ENCODE measurements at regions not wholly inside any gene's neighbourhood (a gene's known extent, or its start where the extent isn't known, plus 50 kb on each side); places are given as distances from the start of the nearest gene placed in this dataset.

- H2AFZ ChIP-seq (ENCODE audit: low read depth, low read length, poor library complexity, severe bottlenecking) = no peak overlapping the region
- H3K9ac ChIP-seq (ENCODE audit: low read length) = no peak overlapping the region
- no peak overlapping the region for H3K4me3 ChIP-seq (replicated peaks in 1 of 2; ENCODE audit: low read depth in 1 of 2, low read length in 2 of 2)
- no peaks in the 10 kb centered on the region for H3K9me3 ChIP-seq (ENCODE audit: control insufficient read depth in 1 of 2, insufficient read depth in 1 of 2, low read depth in 1 of 2, low read length in 2 of 2)
- BruUV-seq (replicated peaks) = no TSS peak
- ATAC-seq (no peak), DNase-seq (ENCODE audit: low read depth, low spot score) (no peak)
- no peak overlapping the region for H3K4me2 ChIP-seq (ENCODE audit: low read length)
- intact Hi-C loops (cut with micrococcal nuclease) = no loop called here
- H4K20me1 ChIP-seq (ENCODE audit: insufficient read depth) = no peaks in the 10 kb centered on the region
- no peaks in the 10 kb centered on the region for H3K9me2 ChIP-seq (ENCODE audit: insufficient read depth)
- TF ChIP-seq ZNF274 (IDR thresholded peaks at IDR 0.05; ENCODE audit: low read depth, low read length) (no peak), EZH2phosphoT487 (IDR thresholded peaks at IDR 0.05; ENCODE audit: borderline replicate concordance) (no peak)
- H3K79me2 ChIP-seq (ENCODE audit: insufficient read depth, low read length) = no peaks in the 10 kb centered on the region
- ChIA-PET CTCF (no interaction called here), RAD21 (ENCODE audit: low non-redundant PET in 1 of 2, low total read pairs in 2 of 2, uncharacterized antibody in 2 of 2, unreplicated experiment in 2 of 2) (no interaction called here), POLR2A (no interaction called here)
- no peaks in the 10 kb centered on the region for H3K4me1 ChIP-seq (ENCODE audit: control insufficient read depth in 1 of 2, insufficient read depth in 2 of 2, low read length in 2 of 2)
- H3K27ac ChIP-seq (ENCODE audit: low read depth, low read length) = no peak overlapping the region
- no peaks in the 10 kb centered on the region for H3K36me3 ChIP-seq (ENCODE audit: control insufficient read depth in 1 of 2, insufficient read depth in 2 of 2, low read length in 2 of 2)
- H3K27me3 ChIP-seq (ENCODE audit: insufficient read depth, low read length) = no peaks in the 10 kb centered on the region
These were observed 839.6 kb upstream of the ZEB2 start for GRCh38 chr2:145359561-145359960.

DNA sequence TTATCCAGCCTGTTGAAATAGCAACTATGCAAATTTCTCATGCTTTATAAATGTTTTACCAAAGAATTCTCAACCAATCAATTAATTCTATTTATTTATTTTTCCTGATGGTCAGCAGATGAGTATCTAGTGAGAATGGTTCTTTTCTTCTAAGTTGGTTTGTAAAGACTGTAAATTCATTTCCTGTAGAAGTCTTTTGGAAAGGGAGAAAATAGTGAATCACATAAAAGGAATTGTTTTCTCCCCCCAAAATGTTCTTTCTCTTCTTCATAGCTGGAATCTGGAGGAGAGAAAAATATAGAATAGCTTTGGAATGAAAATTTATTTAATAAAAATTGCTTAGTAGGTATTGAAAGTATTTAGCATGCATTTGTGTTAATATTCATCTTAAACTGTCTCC, 836.1 kb upstream of the ZEB2 start:
- no TSS peak for BruUV-seq (replicated peaks)
- H4K20me1 ChIP-seq (ENCODE audit: insufficient read depth) = no peaks in the 10 kb centered on the region
- H3K9me2 ChIP-seq (ENCODE audit: insufficient read depth) = no peaks in the 10 kb centered on the region
- intact Hi-C loops (cut with micrococcal nuclease) = no loop called here
- no peaks in the 10 kb centered on the region for H3K27me3 ChIP-seq (ENCODE audit: insufficient read depth, low read length)
- H3K4me3 ChIP-seq (replicated peaks in 1 of 2; ENCODE audit: low read depth in 1 of 2, low read length in 2 of 2) = no peak overlapping the region
- H3K4me1 ChIP-seq (ENCODE audit: control insufficient read depth in 1 of 2, insufficient read depth in 2 of 2, low read length in 2 of 2) = no peaks in the 10 kb centered on the region
- ATAC-seq (no peak), DNase-seq (ENCODE audit: low read depth, low spot score) (no peak)
- CTCF ChIA-PET = no interaction called here
- TF ChIP-seq ZNF274 (IDR thresholded peaks at IDR 0.05; ENCODE audit: low read depth, low read length) = no peak
- no peak for TF ChIP-seq TCF7L2 (IDR thresholded peaks at IDR 0.05; ENCODE audit: borderline replicate concordance, extremely low read depth, insufficient read depth, insufficient read length)
- TF ChIP-seq ELF1 (IDR thresholded peaks at IDR 0.05; ENCODE audit: borderline replicate concordance, low read depth) = no peak
- no peak for TF ChIP-seq CBX3 (IDR thresholded peaks at IDR 0.05; ENCODE audit: low read depth)
- no peak for TF ChIP-seq JUND (IDR thresholded peaks at IDR 0.05)
- no peak for TF ChIP-seq YY1 (IDR thresholded peaks at IDR 0.05; ENCODE audit: extremely low read depth, insufficient replicate concordance, low read depth, low read length)
- no peak for TF ChIP-seq EGR1 (IDR thresholded peaks at IDR 0.05; ENCODE audit: low read depth)
- no peak for TF ChIP-seq SIN3A (IDR thresholded peaks at IDR 0.05; ENCODE audit: low read depth)
- TF ChIP-seq RAD21 (IDR thresholded peaks at IDR 0.05; ENCODE audit: low read depth) = no peak
- no peak for TF ChIP-seq EZH2 (IDR thresholded peaks at IDR 0.05)
- TF ChIP-seq ZBTB33 (IDR thresholded peaks at IDR 0.05; ENCODE audit: extremely low read depth, insufficient replicate concordance, low read length) = no peak
- TF ChIP-seq, protein P1, sequence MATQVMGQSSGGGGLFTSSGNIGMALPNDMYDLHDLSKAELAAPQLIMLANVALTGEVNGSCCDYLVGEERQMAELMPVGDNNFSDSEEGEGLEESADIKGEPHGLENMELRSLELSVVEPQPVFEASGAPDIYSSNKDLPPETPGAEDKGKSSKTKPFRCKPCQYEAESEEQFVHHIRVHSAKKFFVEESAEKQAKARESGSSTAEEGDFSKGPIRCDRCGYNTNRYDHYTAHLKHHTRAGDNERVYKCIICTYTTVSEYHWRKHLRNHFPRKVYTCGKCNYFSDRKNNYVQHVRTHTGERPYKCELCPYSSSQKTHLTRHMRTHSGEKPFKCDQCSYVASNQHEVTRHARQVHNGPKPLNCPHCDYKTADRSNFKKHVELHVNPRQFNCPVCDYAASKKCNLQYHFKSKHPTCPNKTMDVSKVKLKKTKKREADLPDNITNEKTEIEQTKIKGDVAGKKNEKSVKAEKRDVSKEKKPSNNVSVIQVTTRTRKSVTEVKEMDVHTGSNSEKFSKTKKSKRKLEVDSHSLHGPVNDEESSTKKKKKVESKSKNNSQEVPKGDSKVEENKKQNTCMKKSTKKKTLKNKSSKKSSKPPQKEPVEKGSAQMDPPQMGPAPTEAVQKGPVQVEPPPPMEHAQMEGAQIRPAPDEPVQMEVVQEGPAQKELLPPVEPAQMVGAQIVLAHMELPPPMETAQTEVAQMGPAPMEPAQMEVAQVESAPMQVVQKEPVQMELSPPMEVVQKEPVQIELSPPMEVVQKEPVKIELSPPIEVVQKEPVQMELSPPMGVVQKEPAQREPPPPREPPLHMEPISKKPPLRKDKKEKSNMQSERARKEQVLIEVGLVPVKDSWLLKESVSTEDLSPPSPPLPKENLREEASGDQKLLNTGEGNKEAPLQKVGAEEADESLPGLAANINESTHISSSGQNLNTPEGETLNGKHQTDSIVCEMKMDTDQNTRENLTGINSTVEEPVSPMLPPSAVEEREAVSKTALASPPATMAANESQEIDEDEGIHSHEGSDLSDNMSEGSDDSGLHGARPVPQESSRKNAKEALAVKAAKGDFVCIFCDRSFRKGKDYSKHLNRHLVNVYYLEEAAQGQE (IDR thresholded peaks at IDR 0.05; ENCODE audit: low read depth) = no peak
- TF ChIP-seq POLR2A (IDR thresholded peaks at IDR 0.05; ENCODE audit: borderline replicate concordance, extremely low read depth, insufficient read depth, insufficient read length) = no peak
- H3K9me3 ChIP-seq (ENCODE audit: control insufficient read depth in 1 of 2, insufficient read depth in 1 of 2, low read depth in 1 of 2, low read length in 2 of 2) = no peaks in the 10 kb centered on the region
- no peak overlapping the region for H3K9ac ChIP-seq (ENCODE audit: low read length)
- no peaks in the 10 kb centered on the region for H3K79me2 ChIP-seq (ENCODE audit: insufficient read depth, low read length)
- no peak overlapping the region for H3K27ac ChIP-seq (ENCODE audit: low read depth, low read length)
- POLR2A ChIA-PET = no interaction called here
- H2AFZ ChIP-seq (ENCODE audit: low read depth, low read length, poor library complexity, severe bottlenecking) = no peak overlapping the region
- RAD21 ChIA-PET (ENCODE audit: low non-redundant PET in 1 of 2, low total read pairs in 2 of 2, uncharacterized antibody in 2 of 2, unreplicated experiment in 2 of 2) = interaction anchor here in 1 of 2 experiments (0.6 kb wide), 1 partner anchor 17 kb away, joined by 3 read pairs; no protein-coding TSS in a partner anchor
- H3K4me2 ChIP-seq (ENCODE audit: low read length) = no peak overlapping the region
- no peaks in the 10 kb centered on the region for H3K36me3 ChIP-seq (ENCODE audit: control insufficient read depth in 1 of 2, insufficient read depth in 2 of 2, low read length in 2 of 2)
